ENCODE measurements at regions not wholly inside any gene's neighbourhood (a gene's known extent, or its start where the extent isn't known, plus 50 kb on each side); places are given as distances from the start of the nearest gene placed in this dataset.

GRCh38 chr13:33528896-33529295 is 243.3 kb upstream of the STARD13 start:
- TF ChIP-seq, protein P1, sequence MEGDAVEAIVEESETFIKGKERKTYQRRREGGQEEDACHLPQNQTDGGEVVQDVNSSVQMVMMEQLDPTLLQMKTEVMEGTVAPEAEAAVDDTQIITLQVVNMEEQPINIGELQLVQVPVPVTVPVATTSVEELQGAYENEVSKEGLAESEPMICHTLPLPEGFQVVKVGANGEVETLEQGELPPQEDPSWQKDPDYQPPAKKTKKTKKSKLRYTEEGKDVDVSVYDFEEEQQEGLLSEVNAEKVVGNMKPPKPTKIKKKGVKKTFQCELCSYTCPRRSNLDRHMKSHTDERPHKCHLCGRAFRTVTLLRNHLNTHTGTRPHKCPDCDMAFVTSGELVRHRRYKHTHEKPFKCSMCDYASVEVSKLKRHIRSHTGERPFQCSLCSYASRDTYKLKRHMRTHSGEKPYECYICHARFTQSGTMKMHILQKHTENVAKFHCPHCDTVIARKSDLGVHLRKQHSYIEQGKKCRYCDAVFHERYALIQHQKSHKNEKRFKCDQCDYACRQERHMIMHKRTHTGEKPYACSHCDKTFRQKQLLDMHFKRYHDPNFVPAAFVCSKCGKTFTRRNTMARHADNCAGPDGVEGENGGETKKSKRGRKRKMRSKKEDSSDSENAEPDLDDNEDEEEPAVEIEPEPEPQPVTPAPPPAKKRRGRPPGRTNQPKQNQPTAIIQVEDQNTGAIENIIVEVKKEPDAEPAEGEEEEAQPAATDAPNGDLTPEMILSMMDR (IDR thresholded peaks at IDR 0.05; ENCODE audit: low read depth, low read length), result no peak
- TF ChIP-seq EZH2phosphoT487 (IDR thresholded peaks at IDR 0.05; ENCODE audit: low read depth), result no peak
